OCI-LY1 (cell line): ENCODE measurements at regions not wholly inside any gene's neighbourhood (a gene's known extent, or its start where the extent isn't known, plus 50 kb on each side); places are given as distances from the start of the nearest gene placed in this dataset.

Experiments used
- H2AFZ ChIP-seq: fragments of 200-600 bp; sonication (generic), shearing (Covaris generic); 2 replicates; pipeline ENCODE4 v1.6.0; 2014; ENCODE audit warnings: antibody characterized with exemption, mild to moderate bottlenecking, low read length
- H3F3A ChIP-seq: fragments of 200-600 bp; sonication (generic), shearing (Covaris generic); 2 replicates; pipeline ENCODE4 v1.6.0; 2014; ENCODE audit warnings: mild to moderate bottlenecking, antibody characterized with exemption, low read length, moderate library complexity; ENCODE audit not compliant: insufficient read depth
- H3K27ac ChIP-seq: fragments of 200-600 bp; sonication (generic); 2 replicates; pipeline ENCODE4 v1.5.1; 2014; ENCODE audit warnings: low read length, mixed run types, mild to moderate bottlenecking, low read depth; ENCODE audit not compliant: poor library complexity, severe bottlenecking
- H3K27me3 ChIP-seq: fragments of 200-600 bp; sonication (generic); 2 replicates; pipeline ENCODE4 v1.6.0; 2014; ENCODE audit warnings: antibody characterized with exemption, mild to moderate bottlenecking, low read length, moderate library complexity; ENCODE audit not compliant: insufficient read depth
- H3K36me3 ChIP-seq: fragments of 200-600 bp; sonication (generic); 2 replicates; pipeline ENCODE4 v1.6.1; 2014; ENCODE audit warnings: mild to moderate bottlenecking, antibody characterized with exemption, low read length, moderate library complexity, mixed read lengths; ENCODE audit not compliant: insufficient read depth
- H3K4me1 ChIP-seq: fragments of 200-600 bp; sonication (generic); 2 replicates; pipeline ENCODE4 v1.5.1; 2014; ENCODE audit warnings: mild to moderate bottlenecking, low read length, moderate library complexity; ENCODE audit not compliant: insufficient read depth, severe bottlenecking
- H3K4me2 ChIP-seq: fragments of 200-600 bp; sonication (generic), shearing (Covaris generic); 2 replicates; pipeline ENCODE4 v1.6.1; 2014; ENCODE audit warnings: low read length
- H3K4me3 ChIP-seq: fragments of 200-600 bp; sonication (generic); 2 replicates; pipeline ENCODE4 v1.5.1; 2014; ENCODE audit warnings: low read length, low read depth, mild to moderate bottlenecking, mixed read lengths; ENCODE audit not compliant: poor library complexity, severe bottlenecking
- H3K79me2 ChIP-seq: fragments of 200-600 bp; shearing (Covaris generic); 2 replicates; pipeline ENCODE4 v1.6.1; 2016; ENCODE audit warnings: mixed run types, low read length, mixed read lengths; ENCODE audit not compliant: insufficient read depth
- H3K9ac ChIP-seq: fragments of 200-600 bp; sonication (generic), shearing (Covaris generic); 2 replicates; pipeline ENCODE4 v1.6.1; 2014; ENCODE audit warnings: mild to moderate bottlenecking, low read length, mixed read lengths
- H3K9me2 ChIP-seq: fragments of 200-600 bp; sonication (generic), shearing (Covaris generic); 2 replicates; pipeline ENCODE4 v1.6.1; 2014; ENCODE audit warnings: low read depth, mild to moderate bottlenecking, low read length, mixed read lengths
- H3K9me3 ChIP-seq: fragments of 200-600 bp; shearing (Covaris generic); 2 replicates; pipeline ENCODE4 v1.6.1; 2014; ENCODE audit warnings: low read length, mixed read lengths
- H4K20me1 ChIP-seq: fragments of 200-600 bp; sonication (generic), shearing (Covaris generic); 2 replicates; pipeline ENCODE4 v1.6.0; 2016; ENCODE audit warnings: mild to moderate bottlenecking, low read length; ENCODE audit not compliant: insufficient read depth
- CTCF ChIP-seq: fragments of 200-600 bp; sonication (generic), shearing (Covaris generic); IDR thresholded peaks from 2 replicates; pipeline ENCODE4 v1.5.1; 2017; ENCODE audit warnings: mild to moderate bottlenecking, antibody characterized with exemption, low read length, moderate library complexity, mixed read lengths
- EZH2 ChIP-seq: fragments of 200-600 bp; sonication (generic), shearing (Covaris generic); IDR thresholded peaks from 2 replicates; pipeline ENCODE4 v1.8.0; 2017; ENCODE audit warnings: borderline replicate concordance, mixed run types, mild to moderate bottlenecking, antibody characterized with exemption, low read length, moderate library complexity, mixed read lengths

- H3K27ac ChIP-seq = no peak overlapping the region
These were observed 202.8 kb upstream of the DIO2 start for GRCh38 chr14:80414080-80414479.

GRCh38 chr14:80404413-80404812 is 193.1 kb upstream of the DIO2 start:
- H3K4me2 ChIP-seq = no peak overlapping the region
- no peak overlapping the region for H3K27ac ChIP-seq
- H2AFZ ChIP-seq = no peak overlapping the region
- H3K36me3 ChIP-seq = no peaks in the 10 kb centered on the region
- no peaks in the 10 kb centered on the region for H3K9me2 ChIP-seq
- no peak overlapping the region for H3K9ac ChIP-seq
- H3K27me3 ChIP-seq = no peaks in the 10 kb centered on the region
- TF ChIP-seq EZH2 = no peak
- TF ChIP-seq CTCF = no peak
- H4K20me1 ChIP-seq = no peaks in the 10 kb centered on the region
- H3F3A ChIP-seq = no peaks in the 10 kb centered on the region
- no peak overlapping the region for H3K4me3 ChIP-seq
- no peaks in the 10 kb centered on the region for H3K4me1 ChIP-seq
- H3K9me3 ChIP-seq = no peaks in the 10 kb centered on the region
- H3K79me2 ChIP-seq = no peaks in the 10 kb centered on the region

More at GRCh38 chr14:80414080-80414479, 202.8 kb upstream of the DIO2 start:
- no peaks in the 10 kb centered on the region for H3K9me3 ChIP-seq
- no peak for TF ChIP-seq EZH2
- TF ChIP-seq CTCF = no peak
- no peaks in the 10 kb centered on the region for H3K9me2 ChIP-seq
- no peaks in the 10 kb centered on the region for H3K4me1 ChIP-seq
- no peak overlapping the region for H3K4me3 ChIP-seq
- no peaks in the 10 kb centered on the region for H3K36me3 ChIP-seq
- no peak overlapping the region for H3K4me2 ChIP-seq
- H3K79me2 ChIP-seq = no peaks in the 10 kb centered on the region
- H3K9ac ChIP-seq = no peak overlapping the region
- no peaks in the 10 kb centered on the region for H3K27me3 ChIP-seq
- no peak overlapping the region for H2AFZ ChIP-seq
- H3F3A ChIP-seq = no peaks in the 10 kb centered on the region
- H4K20me1 ChIP-seq = no peaks in the 10 kb centered on the region

GRCh38 chr14:80403036-80403435 is 191.7 kb upstream of the DIO2 start:
- H3K27me3 ChIP-seq = no peaks in the 10 kb centered on the region
- H2AFZ ChIP-seq = no peak overlapping the region
- H3K79me2 ChIP-seq = no peaks in the 10 kb centered on the region
- H3K27ac ChIP-seq = no peak overlapping the region
- H3K36me3 ChIP-seq = no peaks in the 10 kb centered on the region
- H4K20me1 ChIP-seq = no peaks in the 10 kb centered on the region
- no peak for TF ChIP-seq CTCF
- H3K4me3 ChIP-seq = no peak overlapping the region
- no peaks in the 10 kb centered on the region for H3K9me3 ChIP-seq
- no peaks in the 10 kb centered on the region for H3F3A ChIP-seq
- H3K4me2 ChIP-seq = no peak overlapping the region
- H3K9ac ChIP-seq = no peak overlapping the region
- H3K9me2 ChIP-seq = no peaks in the 10 kb centered on the region
- H3K4me1 ChIP-seq = no peaks in the 10 kb centered on the region
